Brain microvascular endothelial cell (primary cell): ENCODE measurements at regions not wholly inside any gene's neighbourhood (a gene's known extent, or its start where the extent isn't known, plus 50 kb on each side); places are given as distances from the start of the nearest gene placed in this dataset.

ENCODE experiments used
- DNase-seq: peaks from one replicate; pipeline ENCODE4 v3.0.0-alpha.2; 2020
- H3K27ac ChIP-seq: fragments of 250-450 bp; sonication (Bioruptor Pico); 2 replicates; pipeline ENCODE4 v1.5.1; 2020; ENCODE audit warnings: mild to moderate bottlenecking, moderate library complexity
- H3K27me3 ChIP-seq: fragments of 250-450 bp; sonication (Bioruptor Pico); replicated peaks from 2 replicates; pipeline ENCODE4 v1.5.1; 2020; ENCODE audit warnings: mild to moderate bottlenecking
- H3K36me3 ChIP-seq: fragments of 250-450 bp; sonication (Bioruptor Pico); replicated peaks from 2 replicates; pipeline ENCODE4 v1.5.1; 2020; ENCODE audit warnings: mild to moderate bottlenecking
- H3K4me3 ChIP-seq: 2 replicates; pipeline ENCODE4 v1.5.1; 2011; ENCODE audit warnings: low read depth, mild to moderate bottlenecking, control low read depth, low read length, moderate library complexity
- in situ Hi-C: cut with HindIII; loops from 2 replicates; pipeline ENCODE4 v1.10.0; 2017; ENCODE audit warnings: low sequenced_read_pairs, low pct_ligation_motif_present
- TF ChIP-seq, protein P1 (sequence below): IDR thresholded peaks from 2 replicates; pipeline ENCODE4 v1.5.1; 2011; ENCODE audit warnings: low read depth, mild to moderate bottlenecking, moderate library complexity, low read length, control low read depth, inconsistent platforms; ENCODE audit errors: missing control alignments

DNA sequence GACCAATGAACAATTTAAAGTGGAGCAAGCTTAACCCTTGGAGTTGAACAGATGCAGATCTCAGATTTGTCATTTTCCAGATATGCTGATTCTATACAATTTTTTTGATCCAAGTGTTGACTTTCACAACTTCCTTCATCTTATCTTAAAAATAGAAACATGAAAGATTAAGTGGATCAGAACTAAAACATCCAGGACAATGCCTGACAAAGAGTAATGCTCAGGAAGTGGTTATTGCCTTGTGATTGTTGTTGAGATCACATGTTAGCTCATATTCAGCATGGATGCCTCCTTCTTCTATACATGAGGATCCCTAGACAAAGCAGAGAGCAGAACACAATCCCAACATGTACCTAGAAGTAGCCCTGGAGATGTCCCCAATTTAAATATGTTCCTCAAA lies 160.9 kb downstream of the PPARGC1A start:
- TF ChIP-seq, protein P1, sequence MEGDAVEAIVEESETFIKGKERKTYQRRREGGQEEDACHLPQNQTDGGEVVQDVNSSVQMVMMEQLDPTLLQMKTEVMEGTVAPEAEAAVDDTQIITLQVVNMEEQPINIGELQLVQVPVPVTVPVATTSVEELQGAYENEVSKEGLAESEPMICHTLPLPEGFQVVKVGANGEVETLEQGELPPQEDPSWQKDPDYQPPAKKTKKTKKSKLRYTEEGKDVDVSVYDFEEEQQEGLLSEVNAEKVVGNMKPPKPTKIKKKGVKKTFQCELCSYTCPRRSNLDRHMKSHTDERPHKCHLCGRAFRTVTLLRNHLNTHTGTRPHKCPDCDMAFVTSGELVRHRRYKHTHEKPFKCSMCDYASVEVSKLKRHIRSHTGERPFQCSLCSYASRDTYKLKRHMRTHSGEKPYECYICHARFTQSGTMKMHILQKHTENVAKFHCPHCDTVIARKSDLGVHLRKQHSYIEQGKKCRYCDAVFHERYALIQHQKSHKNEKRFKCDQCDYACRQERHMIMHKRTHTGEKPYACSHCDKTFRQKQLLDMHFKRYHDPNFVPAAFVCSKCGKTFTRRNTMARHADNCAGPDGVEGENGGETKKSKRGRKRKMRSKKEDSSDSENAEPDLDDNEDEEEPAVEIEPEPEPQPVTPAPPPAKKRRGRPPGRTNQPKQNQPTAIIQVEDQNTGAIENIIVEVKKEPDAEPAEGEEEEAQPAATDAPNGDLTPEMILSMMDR: no peak
- Histone ChIP-seq H3K36me3 (no peaks in the 10 kb centered on the region), H3K4me3 (no peak overlapping the region), H3K27ac (no peak overlapping the region), H3K27me3 (no peaks in the 10 kb centered on the region)
- no peak for DNase-seq
- in situ Hi-C loops: no loop called here

DNA sequence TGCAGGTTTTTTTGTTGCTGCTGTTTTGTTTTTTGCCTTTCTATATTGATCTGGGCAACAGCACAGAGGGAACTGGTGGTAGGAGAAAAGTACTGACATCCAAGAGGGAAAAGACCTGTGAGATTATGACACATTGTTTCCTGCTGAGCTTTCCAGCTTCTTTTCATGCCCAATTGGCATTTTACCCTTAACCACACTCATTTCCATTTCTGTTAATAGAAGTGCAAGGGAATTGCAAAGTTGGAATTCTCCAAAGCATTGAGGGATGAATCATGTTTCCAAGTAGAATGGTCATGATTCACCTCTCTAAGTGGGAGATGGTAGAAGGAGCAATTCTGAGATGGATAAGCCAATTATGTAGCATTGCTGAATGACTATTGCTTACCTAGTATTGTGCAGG lies 161.5 kb downstream of the PPARGC1A start:
- in situ Hi-C loops: no loop called here
- Histone ChIP-seq H3K27me3 (no peaks in the 10 kb centered on the region), H3K36me3 (no peaks in the 10 kb centered on the region), H3K27ac (no peak overlapping the region), H3K4me3 (no peak overlapping the region)
- TF ChIP-seq, protein P1: no peak
- DNase-seq: peak; percentile 4

DNA sequence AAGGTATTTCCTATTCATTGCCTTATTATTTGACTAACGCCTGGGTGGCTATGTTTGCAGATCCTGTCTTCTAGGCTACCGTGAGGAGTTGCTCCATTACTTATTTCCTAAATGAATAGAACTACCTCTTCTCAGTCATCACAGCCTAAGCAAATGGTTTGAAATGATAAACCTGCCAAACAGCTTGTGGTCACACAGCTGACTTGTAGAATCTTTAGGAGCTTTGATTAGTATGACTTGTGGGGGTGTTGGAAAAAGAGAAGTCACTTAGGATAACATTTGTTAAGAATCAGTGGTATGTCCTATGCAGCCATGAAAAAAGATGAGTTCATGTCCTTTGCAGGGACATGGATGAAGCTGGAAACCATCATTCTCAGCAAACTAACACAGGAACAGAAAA lies 169.3 kb downstream of the PPARGC1A start:
- in situ Hi-C loops: no loop called here

DNA sequence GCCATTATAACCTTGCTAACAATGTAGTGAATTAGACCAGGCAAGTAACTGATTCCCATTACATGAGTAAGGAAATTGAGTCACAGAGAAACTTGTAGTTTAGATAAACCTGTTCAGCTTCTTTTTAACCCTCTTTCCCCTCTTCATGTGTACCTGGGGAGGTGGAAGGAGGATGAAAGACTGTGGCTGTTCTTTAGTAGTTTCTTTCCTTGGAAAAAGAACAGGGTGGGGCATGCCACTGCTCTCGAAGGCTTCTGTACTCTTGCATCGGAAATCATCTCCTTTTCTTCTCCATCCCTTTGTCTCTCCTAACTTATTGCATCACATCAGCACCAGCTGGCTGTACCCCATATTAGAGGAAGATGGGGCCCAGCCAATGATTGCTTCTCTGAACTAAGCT lies 171.4 kb downstream of the PPARGC1A start:
- TF ChIP-seq, protein P1: no peak
- no peak for DNase-seq
- Histone ChIP-seq H3K36me3 (no peaks in the 10 kb centered on the region), H3K27ac (no peak overlapping the region), H3K27me3 (no peaks in the 10 kb centered on the region), H3K4me3 (no peak overlapping the region)
- in situ Hi-C loops: no loop called here

More for the DNA sequence above, 169.3 kb downstream of the PPARGC1A start:
- H3K27ac ChIP-seq: no peak overlapping the region
- no peak overlapping the region for H3K4me3 ChIP-seq
- no peak for DNase-seq
- TF ChIP-seq, protein P1: no peak
- no peaks in the 10 kb centered on the region for H3K27me3 ChIP-seq
- H3K36me3 ChIP-seq: no peaks in the 10 kb centered on the region

DNA sequence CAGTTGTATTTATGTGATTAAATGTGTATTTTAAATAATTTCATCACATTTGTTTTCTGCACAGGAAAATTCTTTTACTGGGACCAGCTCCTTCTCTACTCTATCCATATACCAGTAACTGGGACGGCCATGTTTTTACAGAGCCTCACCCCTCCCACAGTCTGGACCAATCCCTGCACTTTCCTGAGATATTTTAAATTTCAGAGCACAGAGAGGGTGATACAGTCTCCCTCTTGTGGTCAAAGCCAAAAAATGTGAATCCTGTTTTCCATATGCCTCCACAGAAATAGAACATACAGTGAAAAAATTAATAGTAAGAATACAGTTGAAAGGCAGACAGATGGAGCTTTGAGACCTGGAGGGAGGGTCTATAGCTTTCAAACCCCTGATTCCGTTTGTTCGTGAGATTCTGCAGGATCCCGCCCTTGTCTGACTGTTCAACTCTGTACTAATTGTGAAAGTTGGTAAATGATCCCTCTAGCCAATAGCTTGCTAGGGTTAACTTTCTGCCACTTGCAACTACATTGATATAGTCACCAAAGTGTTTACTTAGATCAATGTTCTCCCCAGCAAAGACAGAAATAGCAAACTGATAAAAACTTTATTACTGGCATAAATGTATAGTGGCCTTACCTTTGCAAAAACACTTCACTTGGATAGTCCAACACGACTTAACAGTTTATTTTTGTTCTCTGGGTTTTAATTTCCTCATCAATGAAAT lies 172.2 kb downstream of the PPARGC1A start:
- Histone ChIP-seq H3K27me3 (no peaks in the 10 kb centered on the region), H3K27ac (no peak overlapping the region), H3K4me3 (no peak overlapping the region), H3K36me3 (no peaks in the 10 kb centered on the region)
- in situ Hi-C loops: no loop called here
- TF ChIP-seq, protein P1: peak; percentile 50
- peak; percentile 15 for DNase-seq

DNA sequence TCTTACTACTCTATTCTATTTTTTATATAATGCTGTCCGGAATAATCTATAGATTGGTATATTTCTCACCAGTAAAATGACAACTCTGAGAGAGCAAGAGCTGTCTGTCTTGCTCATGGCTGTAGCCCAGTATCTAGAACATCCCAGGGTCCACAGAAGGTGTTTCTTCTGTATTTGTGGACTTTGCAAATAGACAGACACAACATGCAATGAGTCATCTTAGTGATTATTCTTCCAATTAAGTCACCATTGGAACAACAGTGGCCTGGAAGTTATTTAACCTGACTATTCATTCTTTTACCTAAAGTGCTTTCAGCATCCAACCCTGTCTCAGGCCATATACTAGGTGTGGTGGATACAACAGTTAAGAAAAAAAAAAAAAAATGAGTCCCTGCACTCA lies 179.5 kb downstream of the PPARGC1A start:
- Histone ChIP-seq H3K27me3 (no peaks in the 10 kb centered on the region), H3K27ac (no peak overlapping the region), H3K4me3 (no peak overlapping the region), H3K36me3 (no peaks in the 10 kb centered on the region)
- in situ Hi-C loops: no loop called here
- no peak for DNase-seq
- TF ChIP-seq, protein P1: no peak
